ENCODE measurements at regions not wholly inside any gene's neighbourhood (a gene's known extent, or its start where the extent isn't known, plus 50 kb on each side); places are given as distances from the start of the nearest gene placed in this dataset.

DNA sequence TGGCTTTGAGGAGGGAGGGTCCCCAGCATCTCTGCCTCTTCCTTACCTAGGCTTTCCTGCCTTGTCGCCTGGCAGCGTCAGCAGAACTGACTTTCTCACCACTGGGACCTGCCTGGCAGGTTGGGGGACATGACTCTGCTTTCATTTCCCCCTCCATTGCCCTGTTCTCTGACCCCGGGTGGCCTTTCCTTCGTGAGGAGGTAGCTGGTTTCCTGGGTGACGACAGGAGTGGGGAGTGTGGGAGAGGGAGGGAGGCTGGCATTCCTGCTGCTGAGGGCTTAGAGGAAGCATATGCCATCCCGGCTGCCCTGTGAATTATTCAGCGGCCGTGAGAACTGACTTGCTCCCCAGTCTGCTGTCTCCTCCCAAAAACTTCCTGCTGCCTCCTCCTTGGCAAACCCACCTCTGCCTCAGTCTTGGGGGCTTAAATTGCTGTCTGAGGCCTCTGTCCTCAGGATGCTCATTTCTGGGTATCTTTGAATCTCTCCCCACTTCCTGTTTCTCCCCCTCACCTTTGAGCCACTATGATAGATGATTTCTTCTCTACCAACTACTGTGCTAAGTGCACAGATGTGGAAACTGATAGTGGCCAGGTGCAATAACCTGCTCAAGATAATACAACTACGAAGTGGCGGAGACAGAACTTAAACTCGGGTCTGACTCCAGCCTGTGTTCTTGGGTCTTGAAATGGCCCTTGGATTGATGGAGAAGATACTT is 182.0 kb upstream of the CSF3R start:
- TF ChIP-seq EZH2 (IDR thresholded peaks at IDR 0.05) (no peak), POLR2AphosphoS5 (IDR thresholded peaks at IDR 0.05; ENCODE audit: borderline replicate concordance, low read depth, low read length) (no peak), FOXP2 (optimal IDR thresholded peaks at IDR 0.05; ENCODE audit: control extremely low read depth, extremely low read length, insufficient read depth) (no peak)
